ENCODE measurements at regions not wholly inside any gene's neighbourhood (a gene's known extent, or its start where the extent isn't known, plus 50 kb on each side); places are given as distances from the start of the nearest gene placed in this dataset.

DNA sequence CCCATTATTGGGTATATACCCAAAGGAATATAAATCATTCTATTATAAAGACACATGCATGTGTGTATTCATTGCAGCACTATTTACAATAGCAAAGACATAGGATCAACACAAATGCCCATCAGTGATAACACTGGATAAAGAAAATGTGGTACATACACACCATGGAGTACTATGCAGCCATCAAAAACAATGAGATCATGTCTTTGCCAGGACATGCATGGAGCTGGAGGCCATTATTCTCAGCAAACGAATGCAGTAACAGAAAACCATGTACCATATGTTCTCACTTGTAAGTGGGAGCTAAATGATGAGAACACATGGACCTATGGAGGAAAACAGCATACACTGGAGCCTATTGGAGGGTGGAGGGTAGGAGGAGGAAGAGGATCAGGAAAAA lies 402.4 kb downstream of the CSNK1G3 start:
- no peak for DNase-seq

DNA sequence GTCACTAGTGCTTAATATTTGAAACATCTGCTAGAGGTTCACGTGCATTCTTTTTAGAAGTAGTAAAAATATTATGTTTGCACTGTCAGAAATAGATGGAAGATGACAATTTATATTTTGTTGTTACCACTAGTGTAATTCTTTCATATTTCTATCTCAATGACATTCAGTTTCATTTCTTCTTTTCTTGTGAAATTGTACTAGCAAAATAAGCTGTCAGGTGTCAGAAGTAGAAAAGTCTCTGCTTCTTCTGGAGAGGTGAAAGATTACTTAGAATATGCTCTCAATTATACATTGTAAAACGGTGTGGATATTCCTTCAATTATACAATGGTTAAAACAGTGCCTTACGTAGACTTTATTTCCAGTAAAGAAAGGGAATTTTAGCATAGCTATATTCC lies 395.4 kb downstream of the CSNK1G3 start:
- DNase-seq, result no peak

- no peak for DNase-seq
These were observed 394.8 kb downstream of the CSNK1G3 start for GRCh38 chr5:123906698-123907295.

- DNase-seq, result no peak
These were observed 373.1 kb downstream of the CSNK1G3 start for GRCh38 chr5:123885081-123885480.

- DNase-seq, result no peak
These were observed 371.0 kb downstream of the CSNK1G3 start for GRCh38 chr5:123882965-123883345.

GRCh38 chr5:123882319-123882964 lies 370.5 kb downstream of the CSNK1G3 start:
- no peak for DNase-seq

GRCh38 chr5:123881759-123882244 lies 369.8 kb downstream of the CSNK1G3 start:
- DNase-seq, result no peak

DNA sequence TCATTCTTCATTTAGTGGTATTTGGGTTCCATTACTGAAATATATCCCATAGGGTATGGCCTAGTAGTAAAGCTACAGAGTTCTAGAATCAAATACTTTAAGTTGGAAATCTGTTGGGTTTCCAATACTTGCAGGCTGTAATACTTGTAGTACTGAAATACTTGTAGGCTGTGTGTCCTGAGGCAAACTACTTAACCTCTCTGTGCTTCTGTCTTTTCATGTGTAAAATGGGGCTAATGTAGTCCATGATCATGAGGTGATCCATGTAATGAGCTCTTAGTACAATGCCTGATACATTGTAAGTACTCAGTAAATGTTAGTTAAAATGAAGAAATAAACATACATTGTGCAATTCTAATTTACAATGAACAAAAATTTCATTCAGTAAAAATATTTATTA lies 368.9 kb downstream of the CSNK1G3 start:
- no peak for DNase-seq

- DNase-seq, result no peak
These were observed 367.1 kb downstream of the CSNK1G3 start for GRCh38 chr5:123879071-123879470.

DNA sequence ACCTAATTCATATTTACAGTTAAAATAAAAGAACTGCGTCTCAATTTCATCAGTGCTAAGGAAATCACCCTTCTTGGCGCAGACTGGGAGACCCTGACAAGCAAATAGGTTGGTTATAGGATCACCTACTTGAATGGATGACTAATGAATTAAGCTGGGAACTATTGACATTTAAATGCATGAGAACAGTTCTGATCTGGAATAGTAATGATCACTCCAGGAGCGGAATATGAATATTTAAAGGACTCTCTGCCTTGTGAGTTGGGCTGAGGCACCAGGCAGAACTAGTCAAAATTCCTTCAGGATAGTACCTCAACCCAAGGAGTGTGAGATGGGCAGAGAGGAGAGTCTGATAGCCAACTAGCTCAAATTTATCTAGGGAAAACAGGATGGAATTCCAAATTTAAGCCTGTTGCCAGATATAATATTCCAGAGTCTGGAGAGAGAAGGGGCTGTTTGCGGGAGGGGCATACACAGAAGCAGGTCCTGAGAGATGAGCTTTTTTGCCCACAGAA lies 364.4 kb downstream of the CSNK1G3 start:
- DNase-seq, result no peak

- no peak for DNase-seq
These were observed 363.7 kb downstream of the CSNK1G3 start for GRCh38 chr5:123875561-123876275.

DNA sequence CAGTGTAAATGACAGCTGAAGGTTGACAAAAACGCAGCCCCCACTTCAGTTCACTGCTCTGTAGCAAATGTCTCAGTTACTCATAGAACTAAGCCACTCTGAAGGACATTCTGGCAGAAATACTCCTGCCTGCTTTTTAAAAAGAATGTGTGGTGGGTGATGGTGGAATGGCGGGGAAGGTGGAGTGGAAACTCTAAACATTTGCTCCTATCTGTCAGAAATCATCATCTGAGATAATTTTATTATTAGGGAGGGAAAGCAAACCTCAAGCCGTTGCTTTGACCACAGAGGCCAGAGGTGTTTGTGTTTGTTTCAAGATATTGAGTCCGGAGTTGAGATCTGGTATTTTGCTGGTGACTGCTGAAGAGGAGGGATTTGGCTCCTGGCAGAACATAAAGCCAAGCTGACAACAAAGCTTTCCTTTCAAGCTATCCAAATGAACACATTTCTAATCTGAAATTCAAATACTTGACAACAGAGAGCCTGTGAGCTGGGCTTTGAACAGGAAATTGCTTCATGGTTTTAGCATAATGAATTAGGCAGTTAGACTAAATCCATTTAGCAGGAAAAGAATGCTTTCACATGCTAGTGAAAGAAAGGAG lies 362.7 kb downstream of the CSNK1G3 start:
- DNase-seq, result no peak

- DNase-seq, result no peak
These were observed 361.9 kb downstream of the CSNK1G3 start for GRCh38 chr5:123873846-123874245.

DNA sequence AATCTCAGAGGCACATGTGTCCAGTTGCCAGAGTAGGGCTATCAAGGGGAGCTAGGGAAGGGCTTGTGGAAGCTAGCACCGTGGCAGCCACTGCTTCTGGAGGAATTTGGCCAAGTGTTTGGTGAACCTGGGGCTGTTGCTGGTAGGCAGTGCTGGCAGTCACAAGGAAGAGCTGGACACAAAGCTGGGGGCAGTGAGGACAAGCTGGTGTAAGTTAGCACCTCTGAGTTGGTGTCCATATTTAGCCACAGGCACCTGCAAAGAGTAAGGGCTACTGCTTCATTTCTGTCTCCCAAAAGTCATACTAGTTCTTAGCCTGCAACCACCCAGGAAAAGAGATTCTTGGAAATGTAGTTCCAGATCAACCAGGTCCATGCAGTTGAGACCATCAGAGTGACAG lies 359.4 kb downstream of the CSNK1G3 start:
- no peak for DNase-seq

DNA sequence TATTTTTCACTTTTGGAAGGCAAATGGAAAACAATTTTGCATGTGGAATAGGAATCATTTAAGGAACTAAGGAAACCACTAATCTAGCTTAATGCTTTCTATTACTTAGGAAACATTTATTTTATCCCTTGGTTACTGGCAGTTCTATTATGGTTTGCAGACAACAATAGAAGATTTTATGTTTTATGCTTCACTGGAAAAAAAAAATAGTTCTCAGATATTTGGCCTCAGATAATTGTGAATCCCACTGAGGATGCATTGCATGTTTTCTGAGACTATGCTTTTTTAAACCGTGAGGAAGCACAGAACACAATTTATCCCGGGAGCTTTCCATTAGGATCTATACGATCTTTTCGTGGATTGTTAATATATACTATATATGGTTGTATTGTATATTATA lies 356.9 kb downstream of the CSNK1G3 start:
- no peak for DNase-seq

DNA sequence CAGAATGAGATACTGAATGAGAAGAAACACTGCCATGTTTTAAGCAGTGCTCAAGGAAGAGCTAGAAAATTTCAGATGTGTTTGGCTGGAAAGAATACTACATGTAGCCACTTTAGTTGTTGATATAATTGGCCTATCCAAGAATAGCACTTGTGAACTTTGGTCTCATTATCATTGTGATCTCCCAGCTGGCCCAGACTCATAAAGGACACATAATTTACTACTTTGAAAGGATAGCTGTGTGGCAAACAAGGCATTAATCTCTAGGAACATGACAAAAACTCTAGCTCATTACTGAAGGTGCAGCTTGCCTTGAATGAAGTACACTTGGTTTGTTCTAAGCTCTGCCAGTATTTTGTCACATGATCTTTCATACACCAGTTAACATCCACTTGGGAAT lies 356.3 kb downstream of the CSNK1G3 start:
- DNase-seq, result no peak

DNA sequence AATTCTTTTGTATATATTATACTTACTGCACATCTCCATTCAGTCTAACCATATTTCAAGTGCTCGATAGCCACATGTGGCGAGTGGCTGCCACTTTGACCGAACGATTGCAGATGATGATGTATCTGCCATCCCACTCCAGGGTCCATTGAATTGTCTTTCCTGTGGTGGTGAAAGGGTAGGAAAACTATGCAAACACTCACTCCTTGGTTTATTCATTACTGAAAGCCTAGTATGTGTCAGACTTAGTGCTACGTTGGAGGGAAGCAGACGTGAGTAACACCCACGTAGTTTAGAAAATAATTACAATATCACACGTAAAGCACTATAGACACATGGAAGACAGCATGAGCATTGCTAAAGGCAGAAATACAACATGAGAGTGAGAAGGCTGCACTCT lies 353.7 kb downstream of the CSNK1G3 start:
- no peak for DNase-seq

DNA sequence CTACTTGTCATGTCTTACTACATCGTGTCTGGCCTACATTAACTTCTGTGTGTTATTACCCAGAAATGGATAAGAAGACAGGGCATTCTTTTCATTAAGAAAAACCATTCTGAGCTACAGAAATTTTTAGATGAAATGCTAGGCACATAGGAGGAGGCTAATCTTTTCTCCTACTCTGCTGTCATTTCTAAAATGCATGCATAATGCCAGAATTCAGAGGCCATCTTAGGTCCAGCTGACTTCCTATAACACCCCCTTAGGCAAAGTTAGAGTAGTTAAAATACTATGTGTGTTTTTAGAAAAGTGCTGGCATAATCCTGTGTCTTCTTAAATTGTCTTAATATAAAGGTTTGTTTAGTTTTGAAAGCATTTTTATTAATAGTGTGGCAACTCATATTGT lies 352.6 kb downstream of the CSNK1G3 start:
- no peak for DNase-seq

- DNase-seq, result no peak
These were observed 347.0 kb downstream of the CSNK1G3 start for GRCh38 chr5:123858938-123859337.

GRCh38 chr5:123856766-123857165 lies 344.8 kb downstream of the CSNK1G3 start:
- DNase-seq, result no peak

- no peak for DNase-seq
These were observed 343.6 kb downstream of the CSNK1G3 start for GRCh38 chr5:123855609-123856008.

DNA sequence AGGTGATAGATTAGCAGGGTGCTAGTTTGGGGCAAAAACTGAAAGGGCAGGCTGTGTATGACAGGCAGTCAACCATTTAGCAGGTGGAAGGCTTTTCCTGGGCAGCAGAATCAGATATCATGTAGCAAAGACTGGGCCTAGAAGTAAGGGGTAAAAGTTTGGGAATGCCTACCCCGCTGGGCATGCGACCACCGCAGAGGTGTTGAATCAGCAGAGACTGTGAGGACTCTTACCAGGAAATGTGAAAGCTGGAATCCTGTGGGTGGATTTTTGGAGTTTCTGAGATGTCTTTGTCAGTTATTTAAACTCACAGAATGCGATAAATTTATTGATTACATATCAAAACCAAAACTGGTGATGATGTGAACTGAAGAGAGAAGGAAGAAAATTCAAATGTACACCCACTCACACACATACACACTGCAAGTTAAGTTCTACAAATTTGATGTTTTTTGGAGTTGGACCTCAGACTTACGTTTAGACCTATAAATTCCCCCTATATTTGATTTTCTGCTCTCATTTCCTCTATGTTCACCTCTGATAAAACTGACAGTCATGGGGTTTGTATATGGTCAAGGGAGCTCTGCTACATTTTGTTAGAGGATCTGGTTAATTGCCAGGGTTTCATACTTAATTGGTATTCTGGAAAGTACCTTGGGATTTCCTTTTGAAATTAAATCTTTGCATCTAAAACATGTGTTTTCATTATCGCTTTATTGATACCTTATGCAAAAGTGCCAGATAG lies 333.6 kb downstream of the CSNK1G3 start:
- DNase-seq, result no peak

GRCh38 chr5:123844873-123845272 lies 332.9 kb downstream of the CSNK1G3 start:
- DNase-seq, result no peak

Measured in inflammatory macrophage (primary cell).